PC-3 (cell line): ENCODE measurements at regions not wholly inside any gene's neighbourhood (a gene's known extent, or its start where the extent isn't known, plus 50 kb on each side); places are given as distances from the start of the nearest gene placed in this dataset.

Experiments used
- ATAC-seq: fragments of 200-7000 bp; cut with Tn5 transposase; 2 replicates; pipeline ENCODE4 v1.9.1; 2020; ENCODE audit warnings: mild to moderate bottlenecking, moderate library complexity
- BruUV-seq: library from RNA; stranded (reverse); fragments of 400-500 nt; replicated peaks from 2 replicates; lab custom pipeline; 2021; lab: Mats Ljungman, UMichigan
- CTCF ChIA-PET: fragments of 300-600 bp; sonication (Branson Sonifier 250); formaldehyde crosslinking; loops from one replicate; lab custom pipeline; 2022; ENCODE audit warnings: antibody characterized with exemption; lab: Charles Lee
- POLR2A ChIA-PET: fragments of 300-600 bp; sonication (Branson Sonifier 250); formaldehyde crosslinking; loops from one replicate; lab custom pipeline; 2022; ENCODE audit warnings: antibody characterized with exemption; ENCODE audit not compliant: unreplicated experiment; lab: Charles Lee
- DNase-seq: peaks from one replicate; pipeline ENCODE4 v3.0.0-alpha.2; 2015
- H2AFZ ChIP-seq: fragments of 300-600 bp; sonication (generic); 2 replicates; pipeline ENCODE4 v1.6.0; 2016; ENCODE audit warnings: antibody characterized with exemption, low read length
- H3F3A ChIP-seq: fragments of 300-600 bp; sonication (generic); one replicate; pipeline ENCODE4 v1.6.0; 2017; ENCODE audit warnings: antibody characterized with exemption, low read length, control low read depth, mild to moderate bottlenecking; ENCODE audit not compliant: unreplicated experiment
- H3K27ac ChIP-seq: fragments of 300-600 bp; sonication (generic); 2 replicates; pipeline ENCODE4 v1.5.1; 2016; ENCODE audit warnings: mild to moderate bottlenecking, low read length
- H3K27me3 ChIP-seq: fragments of 300-600 bp; sonication (generic); 2 replicates; pipeline ENCODE4 v1.6.1; 2016; ENCODE audit warnings: low read length, mixed read lengths
- H3K36me3 ChIP-seq: fragments of 300-600 bp; sonication (generic); 2 replicates; pipeline ENCODE4 v1.6.1; 2016; ENCODE audit warnings: low read depth, mixed run types, low read length, mixed read lengths
- H3K4me1 ChIP-seq: fragments of 300-600 bp; sonication (generic); 2 replicates; pipeline ENCODE4 v1.5.1; 2016; ENCODE audit warnings: low read length; ENCODE audit not compliant: insufficient read depth
- H3K4me2 ChIP-seq: fragments of 300-600 bp; sonication (generic); 2 replicates; pipeline ENCODE4 v1.6.0; 2016; ENCODE audit warnings: low read length
- H3K4me3 ChIP-seq: fragments of 300-600 bp; sonication (generic); 2 replicates; pipeline ENCODE4 v1.5.1; 2016; ENCODE audit warnings: mild to moderate bottlenecking, low read length, mixed read lengths
- H3K79me2 ChIP-seq: fragments of 300-600 bp; sonication (generic); 2 replicates; pipeline ENCODE4 v1.6.1; 2017; ENCODE audit warnings: low read length, mixed read lengths
- H3K9ac ChIP-seq: fragments of 300-600 bp; sonication (generic); 2 replicates; pipeline ENCODE4 v1.6.0; 2016; ENCODE audit warnings: mild to moderate bottlenecking, low read length
- H3K9me2 ChIP-seq: fragments of 300-600 bp; sonication (generic); replicated peaks from 2 replicates; pipeline ENCODE4 v1.6.1; 2016; ENCODE audit warnings: mixed run types, low read length, mixed read lengths
- H3K9me3 ChIP-seq: fragments of 300-600 bp; sonication (generic); 2 replicates; pipeline ENCODE4 v1.6.1; 2016; ENCODE audit warnings: low read length, mixed read lengths
- H4K20me1 ChIP-seq: fragments of 300-600 bp; sonication (generic); 2 replicates; pipeline ENCODE4 v1.6.1; 2016; ENCODE audit warnings: low read length, mixed read lengths
- EZH2 ChIP-seq: fragments of 300-600 bp; sonication (generic); IDR thresholded peaks from one replicate; pipeline ENCODE4 v1.6.1; 2017; ENCODE audit warnings: antibody characterized with exemption, mild to moderate bottlenecking, low read length; ENCODE audit not compliant: unreplicated experiment
- EZH2phosphoT487 ChIP-seq: fragments of 300-600 bp; sonication (generic); IDR thresholded peaks from 2 replicates; pipeline ENCODE4 v1.6.1; 2018; ENCODE audit warnings: mild to moderate bottlenecking, antibody characterized with exemption, low read length, borderline replicate concordance
- intact Hi-C: fragments of 100-400 bp; cut with micrococcal nuclease; formaldehyde crosslinking; loops from 2 replicates; pipeline ENCODE4 v1.9.0; 2023
- TF ChIP-seq, protein P1 (sequence below): fragments of 300-600 bp; sonication (generic); conservative IDR thresholded peaks from 2 replicates; pipeline ENCODE4 v1.5.1; 2017; ENCODE audit warnings: antibody characterized with exemption, low read depth, mild to moderate bottlenecking, low read length

DNA sequence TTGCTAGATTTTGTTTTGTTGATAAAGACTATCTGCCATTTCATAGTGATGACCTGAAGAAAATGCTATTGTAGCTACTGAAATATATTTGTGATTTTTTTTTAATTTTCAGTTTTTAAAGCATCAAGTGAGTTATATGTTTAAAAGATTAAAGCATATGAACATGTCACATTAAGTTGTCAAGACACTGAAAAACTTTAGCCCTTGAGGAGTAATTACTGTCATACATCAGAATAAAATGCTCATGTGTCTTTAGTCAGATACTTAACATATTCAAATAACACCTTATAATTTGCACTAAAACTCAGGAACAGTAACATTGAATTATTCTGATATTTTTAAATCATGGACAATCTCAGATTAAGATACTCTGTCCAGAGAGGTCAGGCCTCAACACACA, 108.1 kb upstream of the ATXN7L3B start:
- Histone ChIP-seq H3K36me3 (no peaks in the 10 kb centered on the region), H3K27ac (no peak overlapping the region), H2AFZ (no peak overlapping the region), H3F3A (no peaks in the 10 kb centered on the region), H3K4me3 (no peak overlapping the region), H3K27me3 (no peaks in the 10 kb centered on the region), H3K9me2 (no peaks in the 10 kb centered on the region), H3K9ac (no peak overlapping the region), H3K79me2 (no peaks in the 10 kb centered on the region), H3K4me1 (no peaks in the 10 kb centered on the region), H4K20me1 (no peaks in the 10 kb centered on the region), H3K9me3 (no peaks in the 10 kb centered on the region), H3K4me2 (no peak overlapping the region)
- no TSS peak for BruUV-seq
- ChIA-PET CTCF (no interaction called here), POLR2A (no interaction called here)
- DNase-seq (no peak), ATAC-seq (no peak)
- TF ChIP-seq EZH2 = no peak
- TF ChIP-seq, protein P1, sequence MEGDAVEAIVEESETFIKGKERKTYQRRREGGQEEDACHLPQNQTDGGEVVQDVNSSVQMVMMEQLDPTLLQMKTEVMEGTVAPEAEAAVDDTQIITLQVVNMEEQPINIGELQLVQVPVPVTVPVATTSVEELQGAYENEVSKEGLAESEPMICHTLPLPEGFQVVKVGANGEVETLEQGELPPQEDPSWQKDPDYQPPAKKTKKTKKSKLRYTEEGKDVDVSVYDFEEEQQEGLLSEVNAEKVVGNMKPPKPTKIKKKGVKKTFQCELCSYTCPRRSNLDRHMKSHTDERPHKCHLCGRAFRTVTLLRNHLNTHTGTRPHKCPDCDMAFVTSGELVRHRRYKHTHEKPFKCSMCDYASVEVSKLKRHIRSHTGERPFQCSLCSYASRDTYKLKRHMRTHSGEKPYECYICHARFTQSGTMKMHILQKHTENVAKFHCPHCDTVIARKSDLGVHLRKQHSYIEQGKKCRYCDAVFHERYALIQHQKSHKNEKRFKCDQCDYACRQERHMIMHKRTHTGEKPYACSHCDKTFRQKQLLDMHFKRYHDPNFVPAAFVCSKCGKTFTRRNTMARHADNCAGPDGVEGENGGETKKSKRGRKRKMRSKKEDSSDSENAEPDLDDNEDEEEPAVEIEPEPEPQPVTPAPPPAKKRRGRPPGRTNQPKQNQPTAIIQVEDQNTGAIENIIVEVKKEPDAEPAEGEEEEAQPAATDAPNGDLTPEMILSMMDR = no peak
- no peak for TF ChIP-seq EZH2phosphoT487
- intact Hi-C loops = no loop called here

DNA sequence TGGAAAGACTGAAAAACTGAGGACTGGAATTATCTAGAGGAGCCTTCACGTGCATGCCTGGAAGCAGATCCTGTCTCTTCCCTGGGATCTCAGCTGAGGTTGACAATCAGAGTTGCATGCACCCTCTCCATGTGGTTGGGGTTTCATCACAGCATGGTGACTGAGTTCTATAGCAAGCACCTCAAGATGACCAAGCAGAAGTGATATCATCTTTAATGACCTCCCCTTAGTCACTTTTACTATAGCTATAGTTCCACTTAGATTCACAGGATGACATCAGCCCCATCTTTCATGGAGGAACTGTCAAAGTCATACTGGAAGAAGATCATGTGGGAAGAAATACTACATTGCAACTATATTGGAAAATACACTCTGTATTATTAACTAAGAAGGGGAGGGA, 105.8 kb upstream of the ATXN7L3B start:
- no peaks in the 10 kb centered on the region for H3K27me3 ChIP-seq
- H2AFZ ChIP-seq = no peak overlapping the region
- no peaks in the 10 kb centered on the region for H3K79me2 ChIP-seq
- no peaks in the 10 kb centered on the region for H3K4me1 ChIP-seq
- DNase-seq (no peak), ATAC-seq (no peak)
- TF ChIP-seq EZH2phosphoT487 = no peak
- no peak for TF ChIP-seq EZH2
- TF ChIP-seq, protein P1 = no peak
- H3F3A ChIP-seq = no peaks in the 10 kb centered on the region
- H3K27ac ChIP-seq = no peak overlapping the region
- H3K9ac ChIP-seq = no peak overlapping the region
- H4K20me1 ChIP-seq = no peaks in the 10 kb centered on the region
- no TSS peak for BruUV-seq
- no peaks in the 10 kb centered on the region for H3K36me3 ChIP-seq
- ChIA-PET POLR2A (no interaction called here), CTCF (no interaction called here)
- intact Hi-C loops = no loop called here
- no peak overlapping the region for H3K4me3 ChIP-seq
- H3K9me3 ChIP-seq = no peaks in the 10 kb centered on the region
- H3K9me2 ChIP-seq = no peaks in the 10 kb centered on the region
- H3K4me2 ChIP-seq = no peak overlapping the region

DNA sequence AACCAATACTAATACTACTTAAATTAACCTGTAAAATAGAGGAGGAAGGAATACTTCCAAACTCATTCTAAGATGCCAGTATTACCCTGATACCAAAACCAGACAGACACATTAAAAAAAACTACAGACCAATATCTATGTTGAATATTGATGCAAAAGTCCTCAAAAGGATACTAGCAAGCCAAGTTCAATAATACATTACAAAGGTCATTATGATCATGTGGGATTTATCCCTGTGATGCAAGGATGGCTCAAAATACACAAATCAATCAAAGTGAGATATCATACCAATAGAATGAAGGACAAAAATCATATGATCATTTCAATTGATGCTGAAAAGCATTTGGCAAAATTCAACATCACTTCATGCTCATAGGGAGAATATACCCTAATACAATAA, 97.2 kb upstream of the ATXN7L3B start:
- H3F3A ChIP-seq = no peaks in the 10 kb centered on the region
- TF ChIP-seq, protein P1 = no peak
- no peak for TF ChIP-seq EZH2phosphoT487
- no peak for TF ChIP-seq EZH2
- no peak overlapping the region for H3K27ac ChIP-seq
- H3K4me3 ChIP-seq = no peak overlapping the region
- no peaks in the 10 kb centered on the region for H3K4me1 ChIP-seq
- ChIA-PET CTCF (no interaction called here), POLR2A (no interaction called here)
- DNase-seq = no peak
- H3K9me2 ChIP-seq = no peaks in the 10 kb centered on the region
- 0 out of 2 replicates have a peak, but pooled peaks cover 4% of the 10 kb centered on the region for H3K27me3 ChIP-seq
- H3K9ac ChIP-seq = no peak overlapping the region
- BruUV-seq = no TSS peak
- H3K4me2 ChIP-seq = no peak overlapping the region
- no peaks in the 10 kb centered on the region for H3K36me3 ChIP-seq
- H3K79me2 ChIP-seq = no peaks in the 10 kb centered on the region
- no peaks in the 10 kb centered on the region for H3K9me3 ChIP-seq
- H4K20me1 ChIP-seq = no peaks in the 10 kb centered on the region
- intact Hi-C loops = no loop called here
- H2AFZ ChIP-seq = no peak overlapping the region
- ATAC-seq = no peak
